Panc1 (cell line): ENCODE measurements at regions not wholly inside any gene's neighbourhood (a gene's known extent, or its start where the extent isn't known, plus 50 kb on each side); places are given as distances from the start of the nearest gene placed in this dataset.

Experiments
- ATAC-seq: fragments of 200-7000 bp; cut with Tn5 transposase; 2 replicates; pipeline ENCODE4 v1.9.1; 2020; ENCODE audit warnings: mild to moderate bottlenecking, moderate library complexity
- BruUV-seq: library from RNA; stranded (reverse); fragments of 400-500 nt; replicated peaks from 2 replicates; lab custom pipeline; 2021; lab: Mats Ljungman, UMichigan
- CTCF ChIA-PET: fragments of 300-600 bp; sonication (Branson Sonifier 250); formaldehyde crosslinking; loops from one replicate; lab custom pipeline; 2022; ENCODE audit warnings: antibody characterized with exemption; lab: Charles Lee
- POLR2A ChIA-PET: fragments of 300-600 bp; sonication (Branson Sonifier 250); formaldehyde crosslinking; loops from one replicate; lab custom pipeline; 2022; ENCODE audit warnings: antibody characterized with exemption; lab: Charles Lee
- DNase-seq: peaks from one replicate; pipeline ENCODE4 v3.0.0-alpha.2; 2010; ENCODE audit warnings: low read depth, low spot score
- H3K27ac ChIP-seq: 2 replicates; pipeline ENCODE4 v1.5.1; 2011; ENCODE audit warnings: mild to moderate bottlenecking, low read length, inconsistent platforms
- H3K27me3 ChIP-seq: fragments of 200-500 bp; sonication (Bioruptor generic); 2 replicates; pipeline ENCODE4 v1.6.0; 2014; ENCODE audit warnings: low read length, inconsistent platforms; ENCODE audit not compliant: control insufficient read depth, insufficient read depth
- H3K36me3 ChIP-seq: fragments of 200-500 bp; sonication (Bioruptor generic); 2 replicates; pipeline ENCODE4 v1.5.1; 2014; ENCODE audit warnings: inconsistent platforms, mild to moderate bottlenecking, low read length, moderate library complexity; ENCODE audit not compliant: control insufficient read depth, insufficient read depth
- H3K4me1 ChIP-seq: 2 replicates; pipeline ENCODE4 v1.5.1; 2011; ENCODE audit warnings: inconsistent platforms, mild to moderate bottlenecking, low read length, moderate library complexity; ENCODE audit not compliant: control insufficient read depth, insufficient read depth
- H3K4me3 ChIP-seq, 2 experiments: 2 replicates each; pipeline ENCODE4 v1.5.1; 2011 to 2012; ENCODE audit warnings: low read depth in 2 of 2, low read length in 2 of 2, mild to moderate bottlenecking in 2 of 2, inconsistent platforms in 1 of 2, moderate library complexity in 1 of 2
- H3K9me3 ChIP-seq: fragments of 200-500 bp; sonication (Bioruptor generic); 2 replicates; pipeline ENCODE4 v1.5.1; 2014; ENCODE audit warnings: low read depth, mild to moderate bottlenecking, inconsistent platforms, low read length, moderate library complexity; ENCODE audit not compliant: control insufficient read depth, insufficient read depth
- CTCF ChIP-seq: fragments of 450-650 bp; IDR thresholded peaks from 2 replicates; pipeline ENCODE4 v1.5.1; 2017; ENCODE audit warnings: mild to moderate bottlenecking
- POLR2AphosphoS5 ChIP-seq: IDR thresholded peaks from 2 replicates; pipeline ENCODE4 v1.6.1; 2012; ENCODE audit warnings: mild to moderate bottlenecking, low read depth, low read length, moderate library complexity
- REST ChIP-seq, 2 experiments: IDR thresholded peaks; 2 replicates each; pipeline ENCODE4 v1.6.1; 2011 to 2012; ENCODE audit warnings: low read depth in 2 of 2, control low read depth in 1 of 2, low read length in 1 of 2, mild to moderate bottlenecking in 1 of 2, moderate library complexity in 1 of 2; ENCODE audit not compliant: insufficient read depth in 1 of 2
- SIN3A ChIP-seq: IDR thresholded peaks from 2 replicates; pipeline ENCODE4 v1.6.1; 2012; ENCODE audit warnings: low read depth, mild to moderate bottlenecking, low read length, moderate library complexity, borderline replicate concordance; ENCODE audit not compliant: insufficient read depth
- TCF7L2 ChIP-seq: IDR thresholded peaks from 2 replicates; pipeline ENCODE4 v1.6.1; 2011; ENCODE audit warnings: mild to moderate bottlenecking, low read depth, low read length, inconsistent platforms
- in situ Hi-C: cut with HindIII; loops from 2 replicates; pipeline ENCODE4 v1.10.0; 2016; ENCODE audit warnings: low sequenced_read_pairs, low pct_unique_long_range_greater_than_20kb
- intact Hi-C: fragments of 100-400 bp; cut with micrococcal nuclease; formaldehyde crosslinking; loops from one replicate; pipeline ENCODE4 v1.10.0; 2022; ENCODE audit not compliant: unreplicated experiment

GRCh38 chr10:78291722-78292121, 258.1 kb downstream of the RPS24 start:
- Histone ChIP-seq H3K36me3 (no peaks in the 10 kb centered on the region), H3K27me3 (0 out of 2 replicates have a peak, but pooled peaks cover 3% of the 10 kb centered on the region), H3K4me1 (no peaks in the 10 kb centered on the region), H3K4me3 (no peak overlapping the region), H3K9me3 (no peaks in the 10 kb centered on the region), H3K27ac (no peak overlapping the region)
- DNase-seq = no peak
- in situ Hi-C loops (no loop called here), intact Hi-C loops (no loop called here)
- ChIA-PET CTCF (no interaction called here), POLR2A (interaction anchor here (0.7 kb wide), 1 partner anchor 99 kb away, joined by 7 read pairs; no protein-coding TSS in a partner anchor)
- no peak for ATAC-seq
- TF ChIP-seq SIN3A (no peak), TCF7L2 (no peak), POLR2AphosphoS5 (no peak), REST (IDR thresholded peaks at IDR 0.05; ENCODE audit: insufficient read depth in 1 of 2, low read depth in 2 of 2, low read length in 1 of 2) (no peak), CTCF (no peak)
- no TSS peak for BruUV-seq

- intact Hi-C loops = no loop called here
- TF ChIP-seq TCF7L2 (no peak), CTCF (no peak), REST (IDR thresholded peaks at IDR 0.05; ENCODE audit: insufficient read depth in 1 of 2, low read depth in 2 of 2, low read length in 1 of 2) (no peak), POLR2AphosphoS5 (no peak)
Observed at GRCh38 chr10:78292250-78292981, 258.8 kb downstream of the RPS24 start.

More at GRCh38 chr10:78292250-78292981, 258.8 kb downstream of the RPS24 start:
- ChIA-PET POLR2A (no interaction called here), CTCF (no interaction called here)
- no peak overlapping the region for H3K27ac ChIP-seq
- 0 out of 2 replicates have a peak, but pooled peaks cover 3% of the 10 kb centered on the region for H3K27me3 ChIP-seq
- H3K4me1 ChIP-seq = no peaks in the 10 kb centered on the region
- DNase-seq = no peak
- no peak for ATAC-seq
- no peaks in the 10 kb centered on the region for H3K9me3 ChIP-seq
- H3K36me3 ChIP-seq = no peaks in the 10 kb centered on the region
- H3K4me3 ChIP-seq = no peak overlapping the region
- no TSS peak for BruUV-seq
- in situ Hi-C loops = no loop called here
